Neural cell (in vitro differentiated cells): ENCODE measurements at regions not wholly inside any gene's neighbourhood (a gene's known extent, or its start where the extent isn't known, plus 50 kb on each side); places are given as distances from the start of the nearest gene placed in this dataset.

Experiments
- EP300 ChIP-seq: fragments of 450-650 bp; conservative IDR thresholded peaks from 2 replicates; pipeline ENCODE4 v1.6.1; 2014; ENCODE audit warnings: antibody characterized with exemption, mild to moderate bottlenecking, moderate library complexity; ENCODE audit not compliant: poor library complexity, severe bottlenecking
- EZH2 ChIP-seq: fragments of 200-600, 300-800 bp; shearing (Covaris generic), sonication (generic); IDR thresholded peaks from 2 replicates; pipeline ENCODE4 v1.6.1; 2014; ENCODE audit warnings: antibody characterized with exemption, low read length, borderline replicate concordance, mild to moderate bottlenecking; ENCODE audit not compliant: insufficient read depth, poor library complexity, severe bottlenecking
- MXI1 ChIP-seq: fragments of 450-650 bp; conservative IDR thresholded peaks from 2 replicates; pipeline ENCODE4 v1.6.1; 2014; ENCODE audit warnings: antibody characterized with exemption, mild to moderate bottlenecking; ENCODE audit not compliant: poor library complexity, severe bottlenecking
- RAD21 ChIP-seq: fragments of 450-650 bp; conservative IDR thresholded peaks from 2 replicates; pipeline ENCODE4 v1.6.1; 2014; ENCODE audit warnings: antibody characterized with exemption, mild to moderate bottlenecking, moderate library complexity
- REST ChIP-seq: IDR thresholded peaks from 2 replicates; pipeline ENCODE4 v1.6.1; 2012; ENCODE audit warnings: borderline replicate concordance
- TAF1 ChIP-seq: IDR thresholded peaks from 2 replicates; pipeline ENCODE4 v1.6.1; 2012; ENCODE audit warnings: low read depth
- TF ChIP-seq, protein P1 (sequence below): fragments of 450-650 bp; IDR thresholded peaks from 2 replicates; pipeline ENCODE4 v1.5.1; 2014; ENCODE audit warnings: antibody characterized with exemption, mild to moderate bottlenecking, moderate library complexity; ENCODE audit not compliant: poor library complexity, severe bottlenecking

- TF ChIP-seq, protein P1, sequence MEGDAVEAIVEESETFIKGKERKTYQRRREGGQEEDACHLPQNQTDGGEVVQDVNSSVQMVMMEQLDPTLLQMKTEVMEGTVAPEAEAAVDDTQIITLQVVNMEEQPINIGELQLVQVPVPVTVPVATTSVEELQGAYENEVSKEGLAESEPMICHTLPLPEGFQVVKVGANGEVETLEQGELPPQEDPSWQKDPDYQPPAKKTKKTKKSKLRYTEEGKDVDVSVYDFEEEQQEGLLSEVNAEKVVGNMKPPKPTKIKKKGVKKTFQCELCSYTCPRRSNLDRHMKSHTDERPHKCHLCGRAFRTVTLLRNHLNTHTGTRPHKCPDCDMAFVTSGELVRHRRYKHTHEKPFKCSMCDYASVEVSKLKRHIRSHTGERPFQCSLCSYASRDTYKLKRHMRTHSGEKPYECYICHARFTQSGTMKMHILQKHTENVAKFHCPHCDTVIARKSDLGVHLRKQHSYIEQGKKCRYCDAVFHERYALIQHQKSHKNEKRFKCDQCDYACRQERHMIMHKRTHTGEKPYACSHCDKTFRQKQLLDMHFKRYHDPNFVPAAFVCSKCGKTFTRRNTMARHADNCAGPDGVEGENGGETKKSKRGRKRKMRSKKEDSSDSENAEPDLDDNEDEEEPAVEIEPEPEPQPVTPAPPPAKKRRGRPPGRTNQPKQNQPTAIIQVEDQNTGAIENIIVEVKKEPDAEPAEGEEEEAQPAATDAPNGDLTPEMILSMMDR = no peak
- TF ChIP-seq EZH2 (no peak), TAF1 (no peak), MXI1 (no peak), REST (no peak), RAD21 (no peak), EP300 (no peak)
Measured at GRCh38 chr2:175442441-175442840, 260.9 kb upstream of the ATP5MC3 start.
